ENCODE measurements at regions not wholly inside any gene's neighbourhood (a gene's known extent, or its start where the extent isn't known, plus 50 kb on each side); places are given as distances from the start of the nearest gene placed in this dataset.

DNA sequence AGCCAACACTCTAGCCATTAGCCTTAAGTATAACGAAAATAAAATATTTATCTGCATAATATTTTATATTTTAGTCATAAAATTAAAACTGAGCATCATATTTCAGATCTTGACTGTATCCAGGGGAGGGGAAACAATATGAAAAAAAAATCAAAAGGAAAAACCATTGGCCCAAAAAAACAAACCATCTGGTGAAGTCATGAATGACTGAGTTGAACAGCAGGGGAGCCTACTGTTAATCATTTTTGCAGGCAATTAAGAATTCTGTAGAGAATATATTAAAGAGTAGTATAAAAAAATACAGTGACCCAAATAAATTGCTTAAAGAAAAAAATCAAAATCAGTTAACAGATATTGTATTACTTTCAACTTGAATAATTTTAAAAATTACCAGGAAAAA lies 224.8 kb downstream of the C12orf50 start:
- Histone ChIP-seq H3K27ac (ENCODE audit: low read depth, low read length) (no peak overlapping the region), H3K36me3 (ENCODE audit: control insufficient read depth, insufficient read depth, low read length) (no peaks in the 10 kb centered on the region), H3K9ac (ENCODE audit: low read length) (no peak overlapping the region), H3K27me3 (ENCODE audit: control insufficient read depth, insufficient read depth, low read length) (no peaks in the 10 kb centered on the region), H3K4me1 (ENCODE audit: control insufficient read depth, insufficient read depth, low read length) (no peaks in the 10 kb centered on the region), H3K4me3 (ENCODE audit: low read length) (no peak overlapping the region)

- no peak overlapping the region for H3K27ac ChIP-seq (ENCODE audit: low read depth, low read length)
Observed at GRCh38 chr12:87802721-87803011, 226.5 kb downstream of the C12orf50 start.

GRCh38 chr12:87801860-87802720 lies 227.1 kb downstream of the C12orf50 start:
- H3K4me3 ChIP-seq (ENCODE audit: low read length) = no peak overlapping the region
- no peak overlapping the region for H3K27ac ChIP-seq (ENCODE audit: low read depth, low read length)
- no peaks in the 10 kb centered on the region for H3K27me3 ChIP-seq (ENCODE audit: control insufficient read depth, insufficient read depth, low read length)
- no peaks in the 10 kb centered on the region for H3K4me1 ChIP-seq (ENCODE audit: control insufficient read depth, insufficient read depth, low read length)
- H3K9ac ChIP-seq (ENCODE audit: low read length) = no peak overlapping the region
- H3K36me3 ChIP-seq (ENCODE audit: control insufficient read depth, insufficient read depth, low read length) = no peaks in the 10 kb centered on the region

More at GRCh38 chr12:87802721-87803011, 226.5 kb downstream of the C12orf50 start:
- Histone ChIP-seq H3K4me3 (ENCODE audit: low read length) (no peak overlapping the region), H3K9ac (ENCODE audit: low read length) (no peak overlapping the region), H3K27me3 (ENCODE audit: control insufficient read depth, insufficient read depth, low read length) (no peaks in the 10 kb centered on the region), H3K4me1 (ENCODE audit: control insufficient read depth, insufficient read depth, low read length) (no peaks in the 10 kb centered on the region), H3K36me3 (ENCODE audit: control insufficient read depth, insufficient read depth, low read length) (no peaks in the 10 kb centered on the region)

DNA sequence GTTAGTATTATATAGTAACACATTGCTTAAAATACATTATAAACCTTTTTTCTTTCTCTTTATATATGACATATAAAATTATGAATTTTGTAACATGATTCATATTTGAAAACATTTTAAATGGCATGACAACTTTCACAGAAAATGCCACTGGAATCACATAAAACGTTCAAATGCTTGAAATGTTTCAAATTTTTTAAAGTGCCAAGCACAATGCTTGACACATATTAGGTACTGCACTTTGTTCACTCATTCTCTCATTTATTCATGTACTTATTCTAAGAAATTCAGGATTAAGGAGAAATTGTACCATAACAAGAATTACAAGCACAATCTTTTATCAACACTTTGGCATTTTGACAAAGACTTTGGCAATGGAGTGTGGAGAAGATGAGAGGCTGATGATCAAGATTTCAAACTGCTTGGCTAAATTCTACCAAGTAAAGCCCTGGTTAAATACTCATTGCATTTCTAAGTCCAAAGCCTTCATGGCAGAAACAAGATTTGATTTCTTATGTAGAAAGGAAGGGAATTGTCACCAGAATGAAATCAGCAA lies 232.2 kb downstream of the C12orf50 start:
- H3K4me3 ChIP-seq (ENCODE audit: low read length) = no peak overlapping the region
- H3K9ac ChIP-seq (ENCODE audit: low read length) = no peak overlapping the region
- H3K27ac ChIP-seq (ENCODE audit: low read depth, low read length) = no peak overlapping the region
- no peaks in the 10 kb centered on the region for H3K4me1 ChIP-seq (ENCODE audit: control insufficient read depth, insufficient read depth, low read length)
- H3K27me3 ChIP-seq (ENCODE audit: control insufficient read depth, insufficient read depth, low read length) = no peaks in the 10 kb centered on the region
- H3K36me3 ChIP-seq (ENCODE audit: control insufficient read depth, insufficient read depth, low read length) = no peaks in the 10 kb centered on the region

- Histone ChIP-seq H3K27me3 (ENCODE audit: control insufficient read depth, insufficient read depth, low read length) (no peaks in the 10 kb centered on the region), H3K9ac (ENCODE audit: low read length) (no peak overlapping the region), H3K4me3 (ENCODE audit: low read length) (no peak overlapping the region), H3K27ac (ENCODE audit: low read depth, low read length) (no peak overlapping the region), H3K36me3 (ENCODE audit: control insufficient read depth, insufficient read depth, low read length) (no peaks in the 10 kb centered on the region), H3K4me1 (ENCODE audit: control insufficient read depth, insufficient read depth, low read length) (no peaks in the 10 kb centered on the region)
Observed at GRCh38 chr12:87795555-87795954, 233.6 kb downstream of the C12orf50 start.

DNA sequence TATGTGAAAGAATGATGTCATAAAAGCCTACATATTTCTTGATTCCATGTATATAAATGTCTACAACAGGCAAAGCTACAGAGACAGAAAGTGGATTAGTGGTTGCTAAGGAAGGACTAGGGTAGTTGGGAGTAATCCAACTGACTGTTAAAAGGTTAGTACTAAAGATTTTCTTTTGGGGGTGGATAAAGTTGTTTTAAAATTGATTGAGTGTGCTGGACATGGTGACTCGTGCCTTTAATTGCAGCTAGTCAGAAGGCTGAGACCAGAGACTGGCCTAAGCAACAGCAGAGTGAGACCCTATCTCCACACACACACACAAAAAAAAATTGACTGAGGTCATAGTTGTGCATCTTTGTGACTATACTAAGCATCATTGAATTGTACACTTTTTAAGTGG lies 234.3 kb downstream of the C12orf50 start:
- H3K4me3 ChIP-seq (ENCODE audit: low read length) = no peak overlapping the region
- no peaks in the 10 kb centered on the region for H3K4me1 ChIP-seq (ENCODE audit: control insufficient read depth, insufficient read depth, low read length)
- no peak overlapping the region for H3K9ac ChIP-seq (ENCODE audit: low read length)
- no peaks in the 10 kb centered on the region for H3K36me3 ChIP-seq (ENCODE audit: control insufficient read depth, insufficient read depth, low read length)
- no peak overlapping the region for H3K27ac ChIP-seq (ENCODE audit: low read depth, low read length)
- H3K27me3 ChIP-seq (ENCODE audit: control insufficient read depth, insufficient read depth, low read length) = no peaks in the 10 kb centered on the region

- no peaks in the 10 kb centered on the region for H3K4me1 ChIP-seq (ENCODE audit: control insufficient read depth, insufficient read depth, low read length)
- H3K4me3 ChIP-seq (ENCODE audit: low read length) = no peak overlapping the region
- H3K27ac ChIP-seq (ENCODE audit: low read depth, low read length) = no peak overlapping the region
- no peaks in the 10 kb centered on the region for H3K27me3 ChIP-seq (ENCODE audit: control insufficient read depth, insufficient read depth, low read length)
- H3K9ac ChIP-seq (ENCODE audit: low read length) = no peak overlapping the region
- H3K36me3 ChIP-seq (ENCODE audit: control insufficient read depth, insufficient read depth, low read length) = no peaks in the 10 kb centered on the region
Observed at GRCh38 chr12:87793131-87793530, 236.1 kb downstream of the C12orf50 start.

- H3K4me1 ChIP-seq (ENCODE audit: control insufficient read depth, insufficient read depth, low read length) = no peaks in the 10 kb centered on the region
- H3K9ac ChIP-seq (ENCODE audit: low read length) = no peak overlapping the region
Observed at GRCh38 chr12:87784350-87784749, 244.9 kb downstream of the C12orf50 start.

GRCh38 chr12:87783467-87783866 lies 245.7 kb downstream of the C12orf50 start:
- Histone ChIP-seq H3K9ac (ENCODE audit: low read length) (no peak overlapping the region), H3K27me3 (ENCODE audit: control insufficient read depth, insufficient read depth, low read length) (no peaks in the 10 kb centered on the region), H3K36me3 (ENCODE audit: control insufficient read depth, insufficient read depth, low read length) (no peaks in the 10 kb centered on the region), H3K4me1 (ENCODE audit: control insufficient read depth, insufficient read depth, low read length) (no peaks in the 10 kb centered on the region), H3K27ac (ENCODE audit: low read depth, low read length) (no peak overlapping the region), H3K4me3 (ENCODE audit: low read length) (no peak overlapping the region)

More at GRCh38 chr12:87784350-87784749, 244.9 kb downstream of the C12orf50 start:
- Histone ChIP-seq H3K27ac (ENCODE audit: low read depth, low read length) (no peak overlapping the region), H3K27me3 (ENCODE audit: control insufficient read depth, insufficient read depth, low read length) (no peaks in the 10 kb centered on the region), H3K4me3 (ENCODE audit: low read length) (no peak overlapping the region), H3K36me3 (ENCODE audit: control insufficient read depth, insufficient read depth, low read length) (no peaks in the 10 kb centered on the region)

DNA sequence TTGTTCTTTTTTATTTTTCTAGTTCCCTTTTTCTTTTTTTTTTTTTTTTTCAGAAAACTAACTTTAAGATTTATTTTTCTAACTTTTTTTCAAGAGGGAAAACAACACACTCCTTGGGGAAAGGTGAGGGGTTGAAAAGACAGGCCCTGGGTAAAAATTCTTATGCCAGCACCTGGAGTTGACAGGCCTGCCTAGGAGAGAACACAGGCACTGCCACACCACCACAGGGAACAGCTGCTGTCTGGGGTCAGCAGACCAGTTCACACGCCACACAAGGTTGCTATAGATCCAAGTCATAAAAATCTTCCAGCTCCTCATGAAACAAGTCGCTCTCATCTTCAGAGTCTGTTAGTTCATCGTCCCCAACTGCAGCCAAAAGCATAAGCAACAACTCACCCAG lies 246.4 kb downstream of the C12orf50 start:
- Histone ChIP-seq H3K27me3 (ENCODE audit: control insufficient read depth, insufficient read depth, low read length) (no peaks in the 10 kb centered on the region), H3K9ac (ENCODE audit: low read length) (no peak overlapping the region), H3K27ac (ENCODE audit: low read depth, low read length) (no peak overlapping the region), H3K4me1 (ENCODE audit: control insufficient read depth, insufficient read depth, low read length) (no peaks in the 10 kb centered on the region), H3K4me3 (ENCODE audit: low read length) (no peak overlapping the region), H3K36me3 (ENCODE audit: control insufficient read depth, insufficient read depth, low read length) (no peaks in the 10 kb centered on the region)

GRCh38 chr12:87779858-87780498 lies 249.2 kb downstream of the C12orf50 start:
- Histone ChIP-seq H3K36me3 (ENCODE audit: control insufficient read depth, insufficient read depth, low read length) (no peaks in the 10 kb centered on the region), H3K4me1 (ENCODE audit: control insufficient read depth, insufficient read depth, low read length) (no peaks in the 10 kb centered on the region), H3K9ac (ENCODE audit: low read length) (no peak overlapping the region), H3K27me3 (ENCODE audit: control insufficient read depth, insufficient read depth, low read length) (no peaks in the 10 kb centered on the region), H3K27ac (ENCODE audit: low read depth, low read length) (no peak overlapping the region), H3K4me3 (ENCODE audit: low read length) (no peak overlapping the region)

- Histone ChIP-seq H3K27me3 (ENCODE audit: control insufficient read depth, insufficient read depth, low read length) (no peaks in the 10 kb centered on the region), H3K27ac (ENCODE audit: low read depth, low read length) (no peak overlapping the region), H3K4me3 (ENCODE audit: low read length) (no peak overlapping the region), H3K9ac (ENCODE audit: low read length) (no peak overlapping the region), H3K36me3 (ENCODE audit: control insufficient read depth, insufficient read depth, low read length) (no peaks in the 10 kb centered on the region), H3K4me1 (ENCODE audit: control insufficient read depth, insufficient read depth, low read length) (no peaks in the 10 kb centered on the region)
Observed at GRCh38 chr12:87779016-87779415, 250.2 kb downstream of the C12orf50 start.

Measured in rectal smooth muscle tissue (tissue), 1 donor.